K562 (cell line): ENCODE measurements at regions not wholly inside any gene's neighbourhood (a gene's known extent, or its start where the extent isn't known, plus 50 kb on each side); places are given as distances from the start of the nearest gene placed in this dataset.
A peak's percentile ranks its signal among the peaks of the same experiment; 100 is the strongest.

Source experiments
- ATAC-seq: fragments of 200-7000 bp; cut with Tn5 transposase; 3 replicates; pipeline ENCODE4 v1.9.1; 2020; ENCODE audit warnings: moderate library complexity
- BruUV-seq: library from RNA; stranded (reverse); fragments of 400-500 nt; replicated peaks from 2 replicates; lab custom pipeline; 2021; lab: Mats Ljungman, UMichigan
- CTCF ChIA-PET: fragments of 300-600 bp; formaldehyde crosslinking; extraction: SDS; loops from one replicate; lab custom pipeline; 2021; ENCODE audit warnings: low intra/inter-chr PET ratio; lab: Yijun Ruan, JAX
- POLR2A ChIA-PET: fragments of 300-600, 350-650 bp; sonication (Branson Sonifier 250); formaldehyde crosslinking; extraction: SDS; loops from one replicate; lab custom pipeline; 2021; ENCODE audit warnings: antibody characterized with exemption, inconsistent platforms; lab: Yijun Ruan, JAX
- DNase-seq, 4 experiments: peaks; one replicate each; pipeline versions ENCODE4 v3.0.0 to v3.0.0-alpha.2; 2011 to 2018; ENCODE audit warnings: low spot score in 3 of 4, mixed read lengths in 3 of 4; ENCODE audit errors: extremely low read depth in 1 of 4
- FAIRE-seq: peaks from 2 replicates; lab custom pipeline; 2011; peaks lifted over from hg19 to GRCh38; lab: Jason Lieb, UNC
- H2AFZ ChIP-seq: 2 replicates; pipeline ENCODE4 v1.6.0; 2011; ENCODE audit warnings: low read depth, low read length, control low read depth, inconsistent platforms
- H3K27ac ChIP-seq: fragments of 200-600 bp; 3 replicates; pipeline ENCODE4 v1.8.0; 2011; ENCODE audit warnings: low read depth, mild to moderate bottlenecking, control low read depth, inconsistent platforms, low read length, moderate library complexity, mixed read lengths; ENCODE audit errors: extremely low read depth
- H3K27me3 ChIP-seq, 2 experiments: fragments of 300-600 bp in 1 of 2; 2 replicates in 1 of 2; 3 replicates in 1 of 2; pipeline versions ENCODE4 v1.6.0 to v1.8.0; 2011; ENCODE audit warnings: inconsistent platforms in 2 of 2, low read length in 2 of 2, mild to moderate bottlenecking in 1 of 2, mixed read lengths in 1 of 2, moderate library complexity in 1 of 2; ENCODE audit not compliant: control insufficient read depth in 2 of 2, insufficient read depth in 2 of 2
- H3K36me3 ChIP-seq: fragments of 300-600 bp; 3 replicates; pipeline ENCODE4 v1.8.0; 2011; ENCODE audit warnings: mild to moderate bottlenecking, low read length, inconsistent platforms; ENCODE audit not compliant: control insufficient read depth, insufficient read depth
- H3K4me1 ChIP-seq, 2 experiments: fragments of 200-600 bp in 1 of 2; replicated peaks in 1 of 2; 2 replicates in 1 of 2; 3 replicates in 1 of 2; pipeline versions ENCODE4 v1.5.1 to v1.8.0; 2011; ENCODE audit warnings: inconsistent platforms in 2 of 2, low read length in 2 of 2, mild to moderate bottlenecking in 1 of 2, mixed read lengths in 1 of 2, moderate library complexity in 1 of 2; ENCODE audit not compliant: control insufficient read depth in 2 of 2, insufficient read depth in 2 of 2
- H3K4me2 ChIP-seq: 2 replicates; pipeline ENCODE4 v1.6.1; 2011; ENCODE audit warnings: low read length, control low read depth, inconsistent platforms, mixed read lengths; ENCODE audit not compliant: insufficient read depth
- H3K4me3 ChIP-seq: fragments of 200-600 bp; sonication (generic), shearing (Covaris generic); 2 replicates; pipeline ENCODE4 v1.5.1; 2016; ENCODE audit warnings: control low read depth, inconsistent platforms
- H3K79me2 ChIP-seq: fragments of 200-600 bp; 3 replicates; pipeline ENCODE4 v1.8.0; 2011; ENCODE audit warnings: low read length, inconsistent platforms; ENCODE audit not compliant: control insufficient read depth, insufficient read depth
- H3K9ac ChIP-seq, 2 experiments: 2 replicates each; pipeline versions ENCODE4 v1.6.0 to v1.6.1; 2011; ENCODE audit warnings: low read depth in 2 of 2, low read length in 2 of 2, control low read depth in 1 of 2, inconsistent platforms in 1 of 2, mild to moderate bottlenecking in 1 of 2, mixed read lengths in 1 of 2; ENCODE audit not compliant: insufficient read depth in 1 of 2
- H3K9me1 ChIP-seq: one replicate; pipeline ENCODE4 v1.6.0; 2011; ENCODE audit warnings: inconsistent platforms, mild to moderate bottlenecking, low read length, moderate library complexity; ENCODE audit not compliant: control insufficient read depth, insufficient read depth
- H3K9me3 ChIP-seq: replicated peaks from 2 replicates; pipeline ENCODE4 v1.5.1; 2011; ENCODE audit warnings: low read depth, low read length, inconsistent platforms; ENCODE audit not compliant: control insufficient read depth, insufficient read depth
- H4K20me1 ChIP-seq: replicated peaks from 2 replicates; pipeline ENCODE4 v1.6.1; 2011; ENCODE audit warnings: low read length, inconsistent platforms, mixed read lengths; ENCODE audit not compliant: control insufficient read depth, insufficient read depth
- NFYB ChIP-seq: IDR thresholded peaks from 2 replicates; pipeline ENCODE4 v1.6.1; 2011; ENCODE audit warnings: mild to moderate bottlenecking, moderate library complexity; ENCODE audit not compliant: insufficient read length; ENCODE audit errors: extremely low read depth
- RREB1 ChIP-seq: fragments of 250-450 bp; sonication (Bioruptor Pico); IDR thresholded peaks from 2 replicates; pipeline ENCODE4 v1.4.0; 2020
- WGBS: fragments of 100-300 bp; shearing (Covaris generic); methylation state at CpG from one replicate; pipeline ENCODE4 v1.1.6; 2016; ENCODE audit warnings: low coverage, mixed read lengths; ENCODE audit not compliant: insufficient coverage; ENCODE audit errors: missing lambda C conversion rate; 5-methylcytosine and 5-hydroxymethylcytosine counted together
- in situ Hi-C: fragments of 300-500 bp; cut with MboI; formaldehyde crosslinking; loops from 4 replicates; pipeline ENCODE4 v1.15.0; 2018; ENCODE audit warnings: inconsistent platforms, mixed read lengths
- intact Hi-C: fragments of 100-400 bp; cut with micrococcal nuclease; formaldehyde crosslinking; loops from 2 replicates; pipeline ENCODE4 v1.14.2; 2022

GRCh38 chr11:44364596-44364995 is 54.7 kb upstream of the ALX4 start:
- ATAC-seq = no peak
- 0 out of 2 replicates have a peak, but pooled peaks cover 2% of the 10 kb centered on the region for H4K20me1 ChIP-seq
- H3K9me3 ChIP-seq = no peaks in the 10 kb centered on the region
- POLR2A ChIA-PET = interaction anchor here (0.6 to 0.8 kb wide), 2 partner anchors 51 to 183 kb away, joined by 3 read pairs; no protein-coding TSS in a partner anchor
- 31% methylated on average over 3 of the region's 3 CpGs for WGBS
- no peaks in the 10 kb centered on the region for H3K79me2 ChIP-seq
- BruUV-seq = no TSS peak
- no peak for FAIRE-seq
- H3K36me3 ChIP-seq = no peaks in the 10 kb centered on the region
- no peak for DNase-seq
- in situ Hi-C loops = no loop called here
- peaks cover 5 to 13% of the 10 kb centered on the region in 2 experiments; a peak in 3 of 5 replicates for H3K4me1 ChIP-seq
- H3K4me3 ChIP-seq = no peak overlapping the region
- H3K27me3 ChIP-seq = peaks cover 24 to 47% of the 10 kb centered on the region in 2 experiments
- H3K4me2 ChIP-seq = no peak overlapping the region
- H2AFZ ChIP-seq = no peak overlapping the region
- intact Hi-C loops = loop anchor here (10.0 kb wide), 1 partner anchor 60 kb away; no protein-coding TSS in a partner anchor
- H3K9ac ChIP-seq = no peak overlapping the region
- H3K9me1 ChIP-seq = no peaks in the 10 kb centered on the region
- no peak overlapping the region for H3K27ac ChIP-seq
- CTCF ChIA-PET = no interaction called here
- TF ChIP-seq NFYB = no peak
- TF ChIP-seq, all 486 proteins: peak for 0

GRCh38 chr11:44365616-44366015 is 55.7 kb upstream of the ALX4 start:
- TF ChIP-seq RREB1 (CRISPR knock-in tag) = no peak
- FAIRE-seq (no peak), DNase-seq (no peak), ATAC-seq (no peak)
- Histone ChIP-seq H3K4me2 (no peak overlapping the region), H3K9me1 (no peaks in the 10 kb centered on the region), H3K36me3 (no peaks in the 10 kb centered on the region), H3K27ac (no peak overlapping the region), H2AFZ (no peak overlapping the region), H3K4me3 (no peak overlapping the region), H3K79me2 (no peaks in the 10 kb centered on the region), H3K27me3 (peaks cover 13 to 37% of the 10 kb centered on the region in 2 experiments), H3K9me3 (no peaks in the 10 kb centered on the region), H3K4me1 (peaks cover 5 to 13% of the 10 kb centered on the region in 2 experiments; a peak in 3 of 5 replicates), H4K20me1 (0 out of 2 replicates have a peak, but pooled peaks cover under 1% of the 10 kb centered on the region), H3K9ac (peak overlapping the region in 1 of 2 experiments; percentile 46; a peak in 1 of 4 replicates)
- 20% methylated on average over 9 of the region's 9 CpGs for WGBS
- no TSS peak for BruUV-seq
- intact Hi-C loops (loop anchor here (10.0 kb wide), 1 partner anchor 59 kb away; no protein-coding TSS in a partner anchor), in situ Hi-C loops (no loop called here)
- ChIA-PET POLR2A (interaction anchor here (0.6 to 0.8 kb wide), 2 partner anchors 13 to 273 kb away, joined by 3 read pairs; no protein-coding TSS in a partner anchor), CTCF (no interaction called here)
